Testis (tissue), 2 donors: ENCODE measurements at regions not wholly inside any gene's neighbourhood (a gene's known extent, or its start where the extent isn't known, plus 50 kb on each side); places are given as distances from the start of the nearest gene placed in this dataset.

ENCODE experiments used
- DNase-seq: peaks from one replicate; pipeline ENCODE4 v3.0.0-alpha.2; 2019
- H3K27ac ChIP-seq, 2 donors: fragments of 200-600 bp; sonication (generic); one replicate each; pipeline ENCODE4 v1.5.1; 2019
- H3K27me3 ChIP-seq: fragments of 200-600 bp; sonication (generic); one replicate; pipeline ENCODE4 v1.5.1; 2019
- H3K36me3 ChIP-seq: fragments of 200-600 bp; sonication (generic); one replicate; pipeline ENCODE4 v1.5.1; 2017; ENCODE audit warnings: low read depth; ENCODE audit errors: missing control alignments
- H3K4me1 ChIP-seq: fragments of 200-600 bp; sonication (generic); one replicate; pipeline ENCODE4 v1.5.1; 2019
- H3K4me3 ChIP-seq, 2 donors: fragments of 200-600 bp; sonication (generic); one replicate each; pipeline ENCODE4 v1.5.1; 2017 to 2019
- H3K9me3 ChIP-seq: fragments of 200-600 bp; sonication (generic); one replicate; pipeline ENCODE4 v1.5.1; 2017
- POLR2A ChIP-seq: fragments of 450-650 bp; IDR thresholded peaks from one replicate; pipeline ENCODE4 v1.6.1; 2017; ENCODE audit warnings: antibody characterized with exemption, mild to moderate bottlenecking, moderate library complexity
- WGBS, 2 donors: methylation state at CpG; one replicate each; pipeline ENCODE4 v1.1.5; 2018; 5-methylcytosine and 5-hydroxymethylcytosine counted together
- intact Hi-C: fragments of 100-400 bp; cut with DNase I; formaldehyde crosslinking; loops from one replicate; pipeline ENCODE4 v1.15.1; 2023; ENCODE audit warnings: low total_unique reads
- TF ChIP-seq, protein P1 (sequence below), 3 experiments: fragments of 450-650 bp in 2 of 3; fragments of 200-600 bp in 1 of 3; sonication (generic) in 1 of 3; IDR thresholded peaks; one replicate each; pipeline ENCODE4 v1.5.1; 2016 to 2019; ENCODE audit warnings: antibody characterized with exemption in 3 of 3, mild to moderate bottlenecking in 2 of 3, moderate library complexity in 1 of 3

DNA sequence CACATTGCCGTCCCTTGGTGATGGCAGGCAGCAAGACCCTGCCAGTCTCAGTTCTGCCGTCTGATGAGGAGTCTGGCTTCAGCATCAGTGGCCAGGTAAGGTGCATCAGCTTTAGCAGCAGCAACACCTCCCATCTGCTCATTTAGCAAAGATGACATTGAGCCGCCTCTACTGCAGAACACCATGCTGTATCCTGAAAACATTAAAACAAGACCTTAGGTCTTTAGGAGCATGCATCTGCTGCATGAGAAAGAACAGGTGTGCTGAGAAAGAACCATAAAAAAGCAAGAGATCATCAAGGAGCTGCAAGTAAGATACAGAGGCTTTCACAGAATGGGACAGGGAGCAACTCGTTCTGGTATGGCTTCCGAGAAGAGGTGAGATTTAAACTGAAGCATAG is 87.5 kb downstream of the SCN11A start:
- Histone ChIP-seq H3K9me3 (no peaks in the 10 kb centered on the region), H3K4me1 (no peaks in the 10 kb centered on the region), H3K36me3 (no peaks in the 10 kb centered on the region), H3K27ac (no peak overlapping the region), H3K27me3 (no peaks in the 10 kb centered on the region), H3K4me3 (no peak overlapping the region)
- TF ChIP-seq, protein P1, sequence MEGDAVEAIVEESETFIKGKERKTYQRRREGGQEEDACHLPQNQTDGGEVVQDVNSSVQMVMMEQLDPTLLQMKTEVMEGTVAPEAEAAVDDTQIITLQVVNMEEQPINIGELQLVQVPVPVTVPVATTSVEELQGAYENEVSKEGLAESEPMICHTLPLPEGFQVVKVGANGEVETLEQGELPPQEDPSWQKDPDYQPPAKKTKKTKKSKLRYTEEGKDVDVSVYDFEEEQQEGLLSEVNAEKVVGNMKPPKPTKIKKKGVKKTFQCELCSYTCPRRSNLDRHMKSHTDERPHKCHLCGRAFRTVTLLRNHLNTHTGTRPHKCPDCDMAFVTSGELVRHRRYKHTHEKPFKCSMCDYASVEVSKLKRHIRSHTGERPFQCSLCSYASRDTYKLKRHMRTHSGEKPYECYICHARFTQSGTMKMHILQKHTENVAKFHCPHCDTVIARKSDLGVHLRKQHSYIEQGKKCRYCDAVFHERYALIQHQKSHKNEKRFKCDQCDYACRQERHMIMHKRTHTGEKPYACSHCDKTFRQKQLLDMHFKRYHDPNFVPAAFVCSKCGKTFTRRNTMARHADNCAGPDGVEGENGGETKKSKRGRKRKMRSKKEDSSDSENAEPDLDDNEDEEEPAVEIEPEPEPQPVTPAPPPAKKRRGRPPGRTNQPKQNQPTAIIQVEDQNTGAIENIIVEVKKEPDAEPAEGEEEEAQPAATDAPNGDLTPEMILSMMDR (IDR thresholded peaks at IDR 0.05): no peak
- no peak for TF ChIP-seq POLR2A
- WGBS, 2 donors: 76 to 82% methylated on average over 5 of the region's 5 CpGs
- no peak for DNase-seq
- intact Hi-C loops: no loop called here

DNA sequence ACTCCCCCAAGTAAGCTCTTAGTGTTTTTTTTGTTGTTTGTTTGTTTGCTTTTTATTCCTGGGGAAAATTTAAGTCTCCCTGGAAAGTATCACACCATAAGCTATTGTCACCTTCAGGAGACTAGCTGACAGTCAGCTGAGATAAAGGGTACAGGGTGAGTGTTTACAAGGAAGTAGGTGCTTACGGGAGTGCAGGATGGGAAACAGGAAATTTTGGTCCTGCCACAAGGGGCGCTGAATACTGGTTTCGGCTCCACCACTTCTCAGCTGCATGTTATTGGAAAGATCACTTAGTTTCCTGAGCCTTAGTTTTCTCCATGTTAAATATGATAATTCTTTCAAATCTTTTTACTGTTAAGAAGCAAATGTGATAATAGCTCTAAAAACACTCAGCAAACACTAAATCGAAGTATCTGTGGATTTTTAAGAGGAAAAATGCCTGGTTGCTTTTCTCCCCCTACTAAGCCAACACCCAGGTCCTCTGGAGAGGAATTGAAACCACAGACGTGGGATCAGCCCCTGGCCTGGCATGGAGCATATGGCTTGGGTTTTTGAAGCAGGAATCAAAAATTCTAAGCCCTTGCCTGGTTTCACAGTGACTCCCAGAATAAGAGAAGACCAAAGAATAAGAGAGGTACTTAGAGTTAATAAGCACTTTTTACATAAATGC is 90.7 kb downstream of the SCN11A start:
- Histone ChIP-seq H3K4me3 (no peak overlapping the region), H3K4me1 (no peaks in the 10 kb centered on the region), H3K27ac (no peak overlapping the region), H3K36me3 (no peaks in the 10 kb centered on the region), H3K27me3 (no peaks in the 10 kb centered on the region), H3K9me3 (no peaks in the 10 kb centered on the region)
- DNase-seq: peak; percentile 51
- no peak for TF ChIP-seq POLR2A
- TF ChIP-seq, protein P1 (IDR thresholded peaks at IDR 0.05): peak in 2 of 3 experiments; percentile 27 to 38
- intact Hi-C loops: no loop called here
- WGBS, 2 donors: 24 to 33% methylated on average over 5 of the region's 5 CpGs

DNA sequence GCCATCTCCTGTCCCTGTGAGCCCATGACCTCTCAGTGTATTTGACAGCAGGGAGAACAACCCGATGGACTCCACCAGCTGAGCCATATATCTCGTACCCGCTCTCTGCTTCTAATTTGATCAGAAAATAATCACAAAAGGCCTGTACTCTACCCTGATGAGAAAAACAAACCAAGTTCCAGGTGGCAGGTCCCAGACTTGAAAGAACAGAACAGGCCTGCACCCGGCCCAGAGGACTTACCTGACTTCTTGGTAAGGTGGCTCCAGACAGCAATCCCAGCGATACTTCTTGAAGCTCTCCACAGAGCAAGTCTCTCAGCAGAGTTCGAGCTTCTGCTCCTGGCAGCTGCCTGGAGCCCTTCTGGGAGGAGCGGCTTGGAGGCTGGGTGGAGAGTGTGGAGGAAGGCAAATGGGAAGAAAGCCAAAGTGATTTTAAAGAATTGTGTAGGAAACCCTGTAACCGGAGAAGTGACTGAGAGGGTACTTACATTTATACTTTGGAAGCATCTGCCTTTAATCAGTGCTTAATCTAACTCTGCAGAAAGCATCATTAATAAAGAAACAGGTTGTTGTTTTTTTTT is 91.6 kb downstream of the SCN11A start:
- DNase-seq: no peak
- Histone ChIP-seq H3K36me3 (no peaks in the 10 kb centered on the region), H3K9me3 (no peaks in the 10 kb centered on the region), H3K27me3 (no peaks in the 10 kb centered on the region), H3K4me1 (no peaks in the 10 kb centered on the region), H3K4me3 (no peak overlapping the region), H3K27ac (no peak overlapping the region)
- WGBS, 2 donors: 82 to 83% methylated on average over 8 of the region's 8 CpGs
- intact Hi-C loops: no loop called here
- TF ChIP-seq, protein P1 (IDR thresholded peaks at IDR 0.05): no peak
- TF ChIP-seq POLR2A: no peak

DNA sequence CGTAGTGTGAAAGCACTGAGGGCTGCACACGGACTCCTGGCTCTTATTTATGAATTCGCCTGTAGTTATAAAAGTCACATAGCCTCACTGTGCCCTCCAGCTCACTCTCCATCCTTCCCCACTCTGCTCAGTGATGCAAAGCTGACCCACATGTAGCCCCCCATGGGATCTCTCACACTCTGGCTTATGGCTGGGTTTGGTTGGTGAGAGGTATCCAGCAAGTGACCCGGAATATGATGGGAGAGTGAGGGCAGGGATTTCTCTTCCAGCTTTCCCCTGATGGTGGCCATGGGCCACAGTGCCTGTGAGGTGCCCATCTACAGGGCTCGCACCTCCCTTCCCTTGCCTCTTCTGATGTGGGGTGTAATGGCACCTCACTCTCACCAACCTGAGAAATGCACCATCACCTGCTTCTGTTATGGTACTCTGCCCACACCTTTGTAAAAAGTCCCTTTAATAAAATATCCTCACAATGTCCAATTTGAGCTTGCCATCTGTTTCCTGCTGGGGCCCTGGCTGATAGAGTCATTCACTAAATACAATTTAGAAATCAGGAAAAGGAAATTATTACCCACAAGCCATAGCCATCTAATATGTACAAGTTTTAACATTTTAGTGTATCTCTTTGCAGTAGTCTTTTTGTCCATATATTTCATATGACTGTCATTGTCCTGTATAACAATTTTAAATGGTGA is 93.6 kb downstream of the SCN11A start:
- Histone ChIP-seq H3K4me1 (no peaks in the 10 kb centered on the region), H3K27ac (no peak overlapping the region), H3K36me3 (no peaks in the 10 kb centered on the region), H3K9me3 (no peaks in the 10 kb centered on the region), H3K4me3 (no peak overlapping the region), H3K27me3 (no peaks in the 10 kb centered on the region)
- no peak for DNase-seq
- WGBS, 2 donors: 82 to 91% methylated on average over 5 of the region's 5 CpGs
- intact Hi-C loops: no loop called here
- TF ChIP-seq, protein P1 (IDR thresholded peaks at IDR 0.05): no peak
- no peak for TF ChIP-seq POLR2A
